SJCRH30 (cell line): ENCODE measurements at regions not wholly inside any gene's neighbourhood (a gene's known extent, or its start where the extent isn't known, plus 50 kb on each side); places are given as distances from the start of the nearest gene placed in this dataset.
"Not testable (repeated sequence)": the region's sequence is repeated elsewhere in the genome, so short reads cannot be mapped to it uniquely, and the experiment has no call there.

Experiments used
- DNase-seq, 2 experiments: peaks; one replicate each; pipeline ENCODE4 v3.0.0-alpha.2; 2015 to 2020
- H3K27ac ChIP-seq: fragments of 250-450 bp; sonication (Bioruptor Pico); 2 replicates; pipeline ENCODE4 v1.5.1; 2020; ENCODE audit warnings: mild to moderate bottlenecking, moderate library complexity
- H3K27me3 ChIP-seq: fragments of 250-450 bp; sonication (Bioruptor Pico); 2 replicates; pipeline ENCODE4 v1.5.1; 2020; ENCODE audit warnings: mild to moderate bottlenecking, moderate library complexity
- H3K36me3 ChIP-seq: fragments of 250-450 bp; sonication (Bioruptor Pico); 2 replicates; pipeline ENCODE4 v1.5.1; 2020; ENCODE audit warnings: mild to moderate bottlenecking, moderate library complexity
- H3K4me1 ChIP-seq: fragments of 250-450 bp; sonication (Bioruptor Pico); 2 replicates; pipeline ENCODE4 v1.5.1; 2020; ENCODE audit warnings: mild to moderate bottlenecking, moderate library complexity
- H3K4me3 ChIP-seq: fragments of 250-450 bp; sonication (Bioruptor Pico); 2 replicates; pipeline ENCODE4 v1.5.1; 2020; ENCODE audit warnings: mild to moderate bottlenecking, moderate library complexity
- H3K9me3 ChIP-seq: fragments of 250-450 bp; sonication (Bioruptor Pico); replicated peaks from 2 replicates; pipeline ENCODE4 v1.5.1; 2020; ENCODE audit warnings: mild to moderate bottlenecking, moderate library complexity

DNA sequence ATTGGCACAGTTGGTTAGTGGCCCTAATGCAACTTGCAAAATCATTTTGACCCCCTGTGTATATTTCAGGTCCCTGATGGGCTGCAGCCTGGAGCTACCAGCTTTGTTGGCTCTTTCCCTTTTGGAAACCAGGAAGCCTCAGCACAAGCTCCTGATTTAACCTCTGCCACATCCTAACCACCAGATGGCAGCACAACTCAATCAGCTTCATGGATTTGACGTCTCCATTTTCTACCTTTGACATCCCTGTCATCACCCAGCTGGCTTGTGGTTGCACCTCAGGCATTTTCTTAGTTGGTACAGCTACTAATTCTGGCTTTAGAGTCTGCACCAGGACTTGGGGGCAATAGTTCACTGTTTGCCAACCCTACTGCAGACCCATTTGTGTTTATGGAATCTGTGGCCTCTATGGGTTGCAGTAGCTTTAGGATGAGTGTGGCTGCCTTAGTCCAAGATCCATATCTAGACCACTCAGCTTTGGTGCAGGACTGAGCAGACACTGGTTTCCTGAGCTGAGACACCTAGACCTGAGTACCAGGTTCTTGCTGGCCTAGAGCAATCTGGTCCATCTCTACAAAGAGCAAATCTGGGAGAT lies 456.2 kb downstream of the REEP3 start:
- Histone ChIP-seq H3K27ac (no peak overlapping the region), H3K36me3 (no peaks in the 10 kb centered on the region), H3K4me1 (no peaks in the 10 kb centered on the region), H3K4me3 (no peak overlapping the region), H3K9me3 (no peaks in the 10 kb centered on the region), H3K27me3 (no peaks in the 10 kb centered on the region)
- peak; percentile 30 to 67 for DNase-seq

DNA sequence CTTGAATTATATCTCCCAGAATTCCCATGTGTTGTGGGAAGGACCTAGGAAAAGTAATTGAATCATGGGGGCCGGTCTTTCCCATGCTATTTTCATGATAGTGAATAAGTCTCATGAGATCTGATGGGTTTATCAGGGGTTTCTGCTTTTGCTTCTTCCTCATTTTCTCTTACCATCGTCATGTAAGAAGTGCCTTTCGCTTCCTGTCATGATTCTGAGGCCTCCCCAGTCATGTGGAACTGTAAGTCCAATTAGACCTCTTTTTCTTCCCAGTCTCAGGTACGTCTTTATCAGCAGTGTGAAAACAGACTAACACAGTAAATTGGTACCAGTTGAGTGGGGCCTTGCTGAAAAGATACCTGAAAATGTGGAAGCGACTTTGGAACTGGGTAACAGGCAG lies 459.7 kb downstream of the REEP3 start:
- DNase-seq, H3K27me3 ChIP-seq, H3K4me3 ChIP-seq, H3K9me3 ChIP-seq, H3K36me3 ChIP-seq, H3K27ac ChIP-seq, H3K4me1 ChIP-seq: not testable (repeated sequence)

- DNase-seq, H3K27ac ChIP-seq, H3K27me3 ChIP-seq, H3K36me3 ChIP-seq, H3K4me1 ChIP-seq, H3K9me3 ChIP-seq, H3K4me3 ChIP-seq: not testable (repeated sequence)
Observed at GRCh38 chr10:63984061-63984460, 462.9 kb downstream of the REEP3 start.

GRCh38 chr10:63986536-63986935 lies 465.3 kb downstream of the REEP3 start:
- Histone ChIP-seq H3K27me3 (no peaks in the 10 kb centered on the region), H3K36me3 (no peaks in the 10 kb centered on the region), H3K4me1 (no peaks in the 10 kb centered on the region), H3K27ac (no peak overlapping the region), H3K4me3 (no peak overlapping the region), H3K9me3 (no peaks in the 10 kb centered on the region)
- DNase-seq = no peak

DNA sequence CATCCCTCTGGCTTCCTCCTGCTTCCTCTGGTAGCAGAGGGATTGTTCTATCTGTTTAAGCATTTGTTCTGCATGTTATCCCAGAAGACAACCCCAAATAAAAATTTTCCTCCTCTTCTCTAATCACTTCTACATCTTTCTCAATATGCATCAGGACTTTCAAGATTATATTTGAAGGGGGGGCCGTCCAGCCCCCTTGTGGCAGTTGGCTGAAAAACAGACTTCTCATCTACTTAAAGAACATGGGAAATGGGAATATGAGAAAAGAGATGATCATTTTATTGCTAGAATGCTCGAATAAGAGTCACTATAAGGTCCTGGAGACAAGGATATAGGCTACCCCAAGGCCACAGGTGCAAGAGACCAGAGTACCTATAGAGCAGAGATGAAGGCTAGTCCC lies 466.0 kb downstream of the REEP3 start:
- Histone ChIP-seq H3K27me3 (no peaks in the 10 kb centered on the region), H3K4me3 (no peak overlapping the region), H3K36me3 (no peaks in the 10 kb centered on the region), H3K4me1 (no peaks in the 10 kb centered on the region), H3K9me3 (no peaks in the 10 kb centered on the region), H3K27ac (no peak overlapping the region)
- DNase-seq = no peak

GRCh38 chr10:63994371-63994770 lies 473.2 kb downstream of the REEP3 start:
- no peak overlapping the region for H3K27ac ChIP-seq
- no peaks in the 10 kb centered on the region for H3K4me1 ChIP-seq
- DNase-seq = no peak

GRCh38 chr10:64007157-64007556 lies 486.0 kb downstream of the REEP3 start:
- Histone ChIP-seq H3K27ac (no peak overlapping the region), H3K4me3 (no peak overlapping the region), H3K27me3 (no peaks in the 10 kb centered on the region), H3K4me1 (peaks cover 19% of the 10 kb centered on the region), H3K36me3 (no peaks in the 10 kb centered on the region), H3K9me3 (no peaks in the 10 kb centered on the region; the same call in 1 of the 2 replicates)
- no peak for DNase-seq

More at GRCh38 chr10:63994371-63994770, 473.2 kb downstream of the REEP3 start:
- Histone ChIP-seq H3K27me3 (no peaks in the 10 kb centered on the region), H3K36me3 (no peaks in the 10 kb centered on the region), H3K4me3 (no peak overlapping the region), H3K9me3 (no peaks in the 10 kb centered on the region)

DNA sequence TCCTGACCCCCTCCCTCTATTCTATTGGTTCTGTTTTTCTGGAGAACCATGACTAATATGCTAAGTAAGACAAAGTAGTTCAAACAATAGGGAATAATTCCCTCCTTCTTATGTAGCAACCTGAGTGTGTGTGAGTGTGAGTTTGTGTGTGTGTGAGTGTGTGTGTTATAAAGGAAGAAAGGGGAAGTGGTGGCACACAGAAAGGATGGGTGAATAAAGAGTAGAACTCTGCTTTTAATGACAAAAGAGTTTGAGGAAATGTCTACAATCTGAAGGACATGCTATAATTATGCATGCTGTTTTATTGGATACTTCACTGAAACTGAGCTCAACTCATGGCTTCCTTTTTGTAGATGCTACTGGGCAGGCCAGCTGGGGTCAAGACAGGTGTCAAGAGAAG lies 489.5 kb downstream of the REEP3 start:
- peak overlapping the region; percentile 59 for H3K27ac ChIP-seq
- H3K9me3 ChIP-seq = no peaks in the 10 kb centered on the region; the same call in 1 of the 2 replicates

GRCh38 chr10:64011912-64012714 lies 490.9 kb downstream of the REEP3 start:
- H3K27ac ChIP-seq = peak overlapping the region; percentile 59
- no peaks in the 10 kb centered on the region for H3K36me3 ChIP-seq
- H3K4me1 ChIP-seq = peaks cover 24% of the 10 kb centered on the region
- peak; percentile 54 to 79 for DNase-seq
- no peaks in the 10 kb centered on the region; the same call in 1 of the 2 replicates for H3K9me3 ChIP-seq
- H3K4me3 ChIP-seq = no peak overlapping the region; the same call in 1 of the 2 replicates
- no peaks in the 10 kb centered on the region for H3K27me3 ChIP-seq

More for the DNA sequence above, 489.5 kb downstream of the REEP3 start:
- peaks cover 24% of the 10 kb centered on the region for H3K4me1 ChIP-seq
- H3K36me3 ChIP-seq = no peaks in the 10 kb centered on the region
- no peaks in the 10 kb centered on the region for H3K27me3 ChIP-seq
- H3K4me3 ChIP-seq = no peak overlapping the region
- no peak for DNase-seq

DNA sequence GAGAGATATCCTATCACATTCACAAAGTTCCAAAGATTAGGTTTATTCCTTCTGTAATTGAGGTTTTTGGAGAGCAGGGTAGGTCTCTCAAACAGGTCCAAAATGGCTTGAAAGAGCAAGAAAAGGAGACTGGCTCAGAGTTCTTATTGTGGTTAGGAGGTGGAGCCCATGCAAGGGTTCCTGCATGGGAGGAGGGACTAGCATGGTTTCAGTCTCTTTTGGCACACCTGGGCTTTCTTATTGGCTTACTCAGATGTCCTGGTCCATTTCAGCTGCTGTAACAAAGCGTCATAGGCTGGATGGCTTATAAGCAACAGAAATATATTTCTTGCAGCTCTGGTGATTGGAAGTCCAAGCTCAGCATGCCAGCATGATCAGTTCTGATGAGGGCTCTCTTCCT lies 493.1 kb downstream of the REEP3 start:
- Histone ChIP-seq H3K27me3 (no peaks in the 10 kb centered on the region), H3K4me3 (no peak overlapping the region), H3K36me3 (no peaks in the 10 kb centered on the region), H3K9me3 (no peaks in the 10 kb centered on the region; the same call in 1 of the 2 replicates), H3K27ac (no peak overlapping the region), H3K4me1 (peaks cover 24% of the 10 kb centered on the region)
- no peak for DNase-seq

- H3K4me3 ChIP-seq = no peak overlapping the region
- no peaks in the 10 kb centered on the region for H3K36me3 ChIP-seq
- no peak overlapping the region for H3K27ac ChIP-seq
- H3K4me1 ChIP-seq = no peaks in the 10 kb centered on the region
- H3K27me3 ChIP-seq = no peaks in the 10 kb centered on the region
- no peak for DNase-seq
- no peaks in the 10 kb centered on the region for H3K9me3 ChIP-seq
Observed at GRCh38 chr10:64023926-64024470, 502.8 kb downstream of the REEP3 start.

GRCh38 chr10:64033711-64034110 lies 512.5 kb downstream of the REEP3 start:
- H3K4me1 ChIP-seq = no peaks in the 10 kb centered on the region
- H3K27me3 ChIP-seq = no peaks in the 10 kb centered on the region
- H3K9me3 ChIP-seq = no peaks in the 10 kb centered on the region
- H3K27ac ChIP-seq = no peak overlapping the region
- H3K4me3 ChIP-seq = no peak overlapping the region
- H3K36me3 ChIP-seq = no peaks in the 10 kb centered on the region
- no peak for DNase-seq

DNA sequence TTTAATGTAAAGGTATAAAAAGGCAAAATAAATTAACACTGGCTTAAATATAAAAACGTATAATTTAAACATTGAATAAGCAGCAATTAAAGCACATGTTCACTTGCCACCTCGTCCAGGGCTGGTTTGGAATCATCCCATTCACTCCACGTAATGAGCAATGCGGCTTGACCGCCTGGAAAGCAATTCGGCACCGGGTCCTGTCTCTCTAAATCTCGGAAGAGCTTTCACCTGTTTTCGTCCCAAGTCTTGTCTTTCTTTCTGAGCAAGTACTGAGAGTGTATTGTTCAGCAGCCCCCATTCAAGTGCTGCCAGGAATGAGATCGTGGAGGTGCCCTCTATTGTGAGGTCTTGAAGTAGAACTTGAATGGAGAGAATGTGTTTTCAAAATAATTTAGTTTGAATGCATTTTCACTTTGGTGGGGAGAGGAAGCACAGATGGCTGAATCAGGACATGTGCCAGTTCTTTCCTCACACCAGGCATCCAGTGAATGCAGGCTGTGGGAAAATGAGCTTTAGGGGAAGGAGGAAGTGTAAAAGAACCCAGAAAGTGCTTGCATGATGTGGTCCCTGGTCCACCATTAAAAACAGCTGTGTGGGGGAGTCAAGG lies 515.2 kb downstream of the REEP3 start:
- peak in 1 of 2 experiments; percentile 41 for DNase-seq
- no peaks in the 10 kb centered on the region for H3K4me1 ChIP-seq
- no peaks in the 10 kb centered on the region for H3K9me3 ChIP-seq
- no peak overlapping the region for H3K27ac ChIP-seq
- H3K36me3 ChIP-seq = no peaks in the 10 kb centered on the region
- no peaks in the 10 kb centered on the region for H3K27me3 ChIP-seq
- H3K4me3 ChIP-seq = 0 out of 2 replicates have a peak overlapping the region, but pooled peaks have one; percentile 4

DNA sequence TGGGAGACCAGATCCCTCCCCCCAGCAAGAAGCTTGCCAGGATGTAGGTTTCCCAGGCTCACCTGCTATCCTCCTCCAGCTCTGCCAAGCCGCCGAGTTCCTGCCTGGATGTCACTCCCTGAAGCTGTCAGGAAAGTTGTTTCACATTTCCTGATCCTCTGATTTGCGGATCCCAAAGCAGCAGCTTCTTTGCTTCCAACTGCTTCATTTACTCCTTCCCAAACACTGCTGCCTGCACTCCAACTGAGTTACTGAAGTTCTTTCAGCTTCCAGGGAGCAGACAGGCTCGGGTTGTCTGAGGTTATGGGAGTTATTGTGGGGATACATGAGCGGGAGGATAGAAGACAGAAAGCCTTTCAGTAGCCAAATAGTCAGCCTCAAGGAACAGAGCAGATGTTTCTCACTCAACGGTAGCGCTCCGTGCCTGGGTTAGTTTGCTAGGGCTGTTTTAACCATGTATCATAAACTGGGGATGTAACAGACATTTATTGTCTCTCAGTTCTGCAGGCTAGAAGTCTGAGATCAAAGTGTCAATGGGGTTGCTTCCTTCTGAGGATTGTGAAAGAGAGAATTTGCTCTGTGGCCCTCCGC lies 516.0 kb downstream of the REEP3 start:
- Histone ChIP-seq H3K36me3 (no peaks in the 10 kb centered on the region), H3K4me3 (no peak overlapping the region), H3K27me3 (no peaks in the 10 kb centered on the region), H3K27ac (no peak overlapping the region), H3K9me3 (no peaks in the 10 kb centered on the region), H3K4me1 (no peaks in the 10 kb centered on the region)
- peak in 1 of 2 experiments; percentile 18 for DNase-seq

DNA sequence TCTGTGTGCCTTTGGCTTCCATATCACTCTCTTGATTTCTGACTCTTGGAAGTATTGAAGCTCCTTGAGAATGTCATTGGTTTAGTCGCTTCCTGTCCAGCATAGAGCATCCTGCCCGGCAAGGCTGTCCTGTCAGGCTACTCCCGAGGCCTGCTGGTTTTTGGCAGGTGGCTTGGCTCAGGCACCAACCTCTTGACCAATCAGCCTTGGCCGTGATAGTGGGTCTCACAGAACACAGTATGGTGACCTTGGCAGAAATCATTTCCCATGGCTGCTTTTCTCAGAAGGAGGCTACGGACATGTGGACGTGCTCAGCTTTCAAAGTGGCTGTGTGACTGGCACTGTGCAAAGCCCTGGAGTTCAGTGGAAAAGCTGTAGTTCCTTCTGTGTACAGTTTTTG lies 516.9 kb downstream of the REEP3 start:
- H3K4me1 ChIP-seq = no peaks in the 10 kb centered on the region
- no peak overlapping the region for H3K27ac ChIP-seq
- no peak for DNase-seq
- no peak overlapping the region for H3K4me3 ChIP-seq
- H3K9me3 ChIP-seq = no peaks in the 10 kb centered on the region
- no peaks in the 10 kb centered on the region for H3K27me3 ChIP-seq
- H3K36me3 ChIP-seq = no peaks in the 10 kb centered on the region
